Ishikawa (cell line): ENCODE measurements at regions not wholly inside any gene's neighbourhood (a gene's known extent, or its start where the extent isn't known, plus 50 kb on each side); places are given as distances from the start of the nearest gene placed in this dataset.

Source experiments
- CEBPB ChIP-seq: IDR thresholded peaks from 2 replicates; pipeline ENCODE4 v1.6.1; 2012
- CREB1 ChIP-seq: IDR thresholded peaks from 2 replicates; pipeline ENCODE4 v1.6.1; 2012; ENCODE audit warnings: low read depth
- EGR1 ChIP-seq: IDR thresholded peaks from 2 replicates; pipeline ENCODE4 v1.6.1; 2012
- EP300 ChIP-seq: IDR thresholded peaks from 2 replicates; pipeline ENCODE4 v1.6.1; 2012; ENCODE audit warnings: borderline replicate concordance
- FOXM1 ChIP-seq: IDR thresholded peaks from 2 replicates; pipeline ENCODE4 v1.6.1; 2012; ENCODE audit warnings: low read depth, borderline replicate concordance
- NFIC ChIP-seq: IDR thresholded peaks from 2 replicates; pipeline ENCODE4 v1.6.1; 2012
- RAD21 ChIP-seq: IDR thresholded peaks from 2 replicates; pipeline ENCODE4 v1.6.1; 2012; ENCODE audit warnings: low read depth
- REST ChIP-seq: IDR thresholded peaks from 2 replicates; pipeline ENCODE4 v1.6.1; 2012; ENCODE audit warnings: low read depth, mild to moderate bottlenecking
- TAF1 ChIP-seq: IDR thresholded peaks from 2 replicates; pipeline ENCODE4 v1.6.1; 2012; ENCODE audit warnings: low read depth, mild to moderate bottlenecking
- TCF12 ChIP-seq: IDR thresholded peaks from 2 replicates; pipeline ENCODE4 v1.6.1; 2012; ENCODE audit warnings: low read depth
- TEAD4 ChIP-seq: IDR thresholded peaks from 2 replicates; pipeline ENCODE4 v1.6.1; 2012
- USF1 ChIP-seq: IDR thresholded peaks from 2 replicates; pipeline ENCODE4 v1.6.1; 2012
- YY1 ChIP-seq: IDR thresholded peaks from 2 replicates; pipeline ENCODE4 v1.6.1; 2012; ENCODE audit warnings: low read depth
- ZBTB7A ChIP-seq: IDR thresholded peaks from 2 replicates; pipeline ENCODE4 v1.6.1; 2012; ENCODE audit warnings: low read depth
- TF ChIP-seq, protein P1 (sequence below): IDR thresholded peaks from 2 replicates; pipeline ENCODE4 v1.6.1; 2012

- TF ChIP-seq TCF12 = no peak
- TF ChIP-seq NFIC = no peak
- no peak for TF ChIP-seq ZBTB7A
- TF ChIP-seq EP300 = no peak
- TF ChIP-seq FOXM1 = no peak
- no peak for TF ChIP-seq CEBPB
- TF ChIP-seq CREB1 = no peak
- TF ChIP-seq TAF1 = no peak
- TF ChIP-seq EGR1 = no peak
- no peak for TF ChIP-seq TEAD4
- no peak for TF ChIP-seq YY1
- TF ChIP-seq RAD21 = no peak
- TF ChIP-seq REST = no peak
Measured at GRCh38 chr5:3122216-3122615, 370.7 kb upstream of the IRX2 start.

DNA sequence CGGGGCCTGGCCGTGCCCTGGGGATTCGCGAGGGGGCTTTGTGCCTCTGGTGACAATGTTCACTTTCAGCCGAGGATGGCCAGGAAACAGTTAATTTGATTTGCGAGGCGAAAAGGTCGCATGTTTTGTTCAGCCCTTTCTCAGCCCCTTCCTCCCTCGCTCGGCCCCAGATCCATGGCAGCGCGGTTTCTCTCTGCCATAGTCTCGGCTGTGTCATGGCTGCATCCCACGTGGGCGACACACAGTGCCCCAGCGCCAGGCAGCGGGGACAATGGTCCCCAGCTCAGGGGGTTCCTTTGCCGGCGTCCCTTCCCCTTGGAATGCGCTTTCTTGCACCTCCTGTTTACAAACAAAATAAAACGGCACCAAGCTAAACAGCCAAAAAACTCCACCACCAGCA lies 370.3 kb upstream of the IRX2 start:
- TF ChIP-seq, protein P1, sequence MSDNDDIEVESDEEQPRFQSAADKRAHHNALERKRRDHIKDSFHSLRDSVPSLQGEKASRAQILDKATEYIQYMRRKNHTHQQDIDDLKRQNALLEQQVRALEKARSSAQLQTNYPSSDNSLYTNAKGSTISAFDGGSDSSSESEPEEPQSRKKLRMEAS = no peak

GRCh38 chr5:3120028-3120427 lies 368.6 kb upstream of the IRX2 start:
- TF ChIP-seq REST = no peak
- TF ChIP-seq CREB1 = no peak
- no peak for TF ChIP-seq TAF1
- no peak for TF ChIP-seq TCF12
- no peak for TF ChIP-seq EGR1
- TF ChIP-seq TEAD4 = no peak
- no peak for TF ChIP-seq FOXM1
- no peak for TF ChIP-seq USF1
- TF ChIP-seq, protein P1 = no peak

- no peak for TF ChIP-seq FOXM1
- TF ChIP-seq EGR1 = no peak
- TF ChIP-seq, protein P1 = no peak
- no peak for TF ChIP-seq TCF12
- TF ChIP-seq CEBPB = no peak
- no peak for TF ChIP-seq NFIC
- TF ChIP-seq RAD21 = no peak
- no peak for TF ChIP-seq YY1
- no peak for TF ChIP-seq TAF1
- no peak for TF ChIP-seq ZBTB7A
- TF ChIP-seq REST = no peak
- TF ChIP-seq TEAD4 = no peak
- no peak for TF ChIP-seq EP300
- TF ChIP-seq USF1 = no peak
- no peak for TF ChIP-seq CREB1
Measured at GRCh38 chr5:3119435-3119834, 368.0 kb upstream of the IRX2 start.

DNA sequence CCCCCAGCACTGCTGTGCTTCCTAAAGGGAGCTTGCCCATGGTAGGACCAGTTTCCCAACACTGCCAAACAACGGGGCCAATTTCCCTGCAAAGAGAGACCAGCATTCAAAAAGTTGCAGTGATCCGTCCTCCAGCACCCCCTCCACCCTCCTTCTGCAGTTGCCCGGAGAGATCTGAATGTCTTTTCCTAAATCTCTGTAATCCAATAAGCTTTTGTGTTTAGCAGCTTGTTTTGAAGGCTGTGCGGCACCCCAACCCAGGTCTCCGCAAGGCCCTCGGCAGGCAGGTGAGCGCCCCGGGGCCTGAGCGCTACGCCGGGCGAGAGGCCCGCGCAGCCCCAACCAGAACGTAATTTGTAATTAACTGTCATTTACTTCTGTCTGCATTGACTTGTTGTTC lies 366.9 kb upstream of the IRX2 start:
- TF ChIP-seq EP300 (no peak), ZBTB7A (no peak), USF1 (no peak), TAF1 (no peak), RAD21 (no peak), CEBPB (no peak), YY1 (no peak)
- TF ChIP-seq, protein P1 = no peak
